Midbrain (tissue), 1 donor: ENCODE measurements at regions not wholly inside any gene's neighbourhood (a gene's known extent, or its start where the extent isn't known, plus 50 kb on each side); places are given as distances from the start of the nearest gene placed in this dataset.

Experiments used
- DNase-seq: peaks from one replicate; lab custom pipeline; 2025; lab: John Stamatoyannopoulos, UW

DNA sequence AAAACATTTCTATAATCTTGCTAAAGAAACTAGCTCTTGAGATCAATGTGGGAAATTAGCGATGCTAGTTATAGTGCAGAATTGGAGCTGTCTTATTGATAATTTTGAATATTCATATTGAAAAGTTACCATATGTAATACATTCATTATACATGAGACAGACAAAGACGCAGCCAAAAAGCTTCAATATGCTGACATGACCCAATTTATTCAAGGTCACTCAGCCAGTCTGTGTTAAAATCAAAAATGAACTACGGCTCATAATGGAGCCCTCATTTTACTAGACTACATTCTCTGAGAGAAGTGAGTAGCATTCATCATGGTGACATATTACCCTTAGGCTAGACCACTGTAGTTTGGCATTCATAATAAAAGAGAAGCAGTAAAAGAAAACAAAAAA is 107.3 kb upstream of the GABRG2 start:
- DNase-seq, result no peak

DNA sequence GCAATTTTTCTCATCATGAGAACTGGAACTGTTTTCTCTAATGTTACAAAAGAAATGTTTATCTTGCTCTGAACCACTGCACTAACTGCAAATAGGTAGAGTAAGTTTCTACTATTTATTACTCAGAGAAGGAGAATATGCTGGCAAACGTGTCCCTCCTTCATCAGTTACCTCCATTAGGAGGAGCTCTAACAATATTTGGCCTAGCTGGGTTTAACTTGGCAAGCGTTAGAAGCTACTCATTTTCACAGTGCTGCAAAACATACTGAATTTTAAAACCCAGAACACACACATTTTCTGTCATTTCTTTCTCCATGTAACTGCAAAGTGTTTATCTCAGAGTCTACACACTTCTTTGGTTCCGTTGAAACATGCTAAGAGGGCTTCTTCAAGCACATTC is 101.0 kb upstream of the GABRG2 start:
- peak; percentile 55 for DNase-seq

DNA sequence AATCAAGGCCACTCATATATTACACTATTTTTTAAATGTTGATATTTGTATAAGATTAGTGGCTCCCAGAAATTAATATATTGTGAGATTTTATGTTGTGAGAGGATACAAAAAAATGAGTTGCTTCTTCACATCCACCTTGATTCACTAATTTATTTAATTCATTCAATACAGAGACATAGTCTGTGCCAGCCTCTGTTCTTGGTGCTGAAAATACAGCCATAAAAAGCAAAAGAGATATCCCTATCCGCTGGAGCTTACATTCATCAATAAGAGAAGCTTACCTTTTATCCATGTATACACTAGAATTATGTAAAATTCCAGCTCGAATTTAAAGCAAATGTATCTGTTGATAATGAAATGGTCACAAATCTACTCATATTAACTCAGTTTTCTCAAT is 92.2 kb upstream of the GABRG2 start:
- no peak for DNase-seq

DNA sequence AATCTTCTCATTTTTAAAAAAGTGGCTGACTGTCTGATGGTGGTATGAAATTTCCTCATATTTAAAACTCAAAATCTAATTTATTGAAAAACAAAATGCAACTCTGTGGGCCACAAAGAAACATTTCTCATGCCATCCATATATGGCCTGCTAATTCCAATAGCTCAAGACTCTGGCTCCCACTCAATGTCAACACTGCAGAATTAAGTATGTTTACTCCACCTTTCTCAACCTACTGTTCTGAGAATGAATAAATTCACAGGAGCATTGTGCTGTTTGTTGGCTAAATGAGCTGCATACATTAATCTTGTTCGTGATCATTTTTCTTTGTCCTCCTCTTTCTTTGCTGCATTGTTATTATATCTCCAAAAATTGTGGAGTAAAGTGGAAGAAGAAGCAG is 79.5 kb upstream of the GABRG2 start:
- DNase-seq, result no peak
